K562 (cell line): ENCODE measurements at regions not wholly inside any gene's neighbourhood (a gene's known extent, or its start where the extent isn't known, plus 50 kb on each side); places are given as distances from the start of the nearest gene placed in this dataset.

Experiments used
- ATAC-seq: fragments of 200-7000 bp; cut with Tn5 transposase; 3 replicates; pipeline ENCODE4 v1.9.1; 2020; ENCODE audit warnings: moderate library complexity
- BruUV-seq: library from RNA; stranded (reverse); fragments of 400-500 nt; replicated peaks from 2 replicates; lab custom pipeline; 2021; lab: Mats Ljungman, UMichigan
- CTCF ChIA-PET: fragments of 300-600 bp; formaldehyde crosslinking; extraction: SDS; loops from one replicate; lab custom pipeline; 2021; ENCODE audit warnings: low intra/inter-chr PET ratio; lab: Yijun Ruan, JAX
- POLR2A ChIA-PET: fragments of 300-600, 350-650 bp; sonication (Branson Sonifier 250); formaldehyde crosslinking; extraction: SDS; loops from one replicate; lab custom pipeline; 2021; ENCODE audit warnings: antibody characterized with exemption, inconsistent platforms; lab: Yijun Ruan, JAX
- DNase-seq, 4 experiments: peaks; one replicate each; pipeline versions ENCODE4 v3.0.0 to v3.0.0-alpha.2; 2011 to 2018; ENCODE audit warnings: low spot score in 3 of 4, mixed read lengths in 3 of 4; ENCODE audit errors: extremely low read depth in 1 of 4
- FAIRE-seq: peaks from 2 replicates; lab custom pipeline; 2011; peaks lifted over from hg19 to GRCh38; lab: Jason Lieb, UNC
- H2AFZ ChIP-seq: 2 replicates; pipeline ENCODE4 v1.6.0; 2011; ENCODE audit warnings: low read depth, low read length, control low read depth, inconsistent platforms
- H3K27ac ChIP-seq: fragments of 200-600 bp; 3 replicates; pipeline ENCODE4 v1.8.0; 2011; ENCODE audit warnings: low read depth, mild to moderate bottlenecking, control low read depth, inconsistent platforms, low read length, moderate library complexity, mixed read lengths; ENCODE audit errors: extremely low read depth
- H3K27me3 ChIP-seq, 2 experiments: fragments of 300-600 bp in 1 of 2; 2 replicates in 1 of 2; 3 replicates in 1 of 2; pipeline versions ENCODE4 v1.6.0 to v1.8.0; 2011; ENCODE audit warnings: inconsistent platforms in 2 of 2, low read length in 2 of 2, mild to moderate bottlenecking in 1 of 2, mixed read lengths in 1 of 2, moderate library complexity in 1 of 2; ENCODE audit not compliant: control insufficient read depth in 2 of 2, insufficient read depth in 2 of 2
- H3K36me3 ChIP-seq: fragments of 300-600 bp; 3 replicates; pipeline ENCODE4 v1.8.0; 2011; ENCODE audit warnings: mild to moderate bottlenecking, low read length, inconsistent platforms; ENCODE audit not compliant: control insufficient read depth, insufficient read depth
- H3K4me1 ChIP-seq, 2 experiments: fragments of 200-600 bp in 1 of 2; replicated peaks in 1 of 2; 2 replicates in 1 of 2; 3 replicates in 1 of 2; pipeline versions ENCODE4 v1.5.1 to v1.8.0; 2011; ENCODE audit warnings: inconsistent platforms in 2 of 2, low read length in 2 of 2, mild to moderate bottlenecking in 1 of 2, mixed read lengths in 1 of 2, moderate library complexity in 1 of 2; ENCODE audit not compliant: control insufficient read depth in 2 of 2, insufficient read depth in 2 of 2
- H3K4me2 ChIP-seq: 2 replicates; pipeline ENCODE4 v1.6.1; 2011; ENCODE audit warnings: low read length, control low read depth, inconsistent platforms, mixed read lengths; ENCODE audit not compliant: insufficient read depth
- H3K4me3 ChIP-seq: fragments of 200-600 bp; sonication (generic), shearing (Covaris generic); 2 replicates; pipeline ENCODE4 v1.5.1; 2016; ENCODE audit warnings: control low read depth, inconsistent platforms
- H3K79me2 ChIP-seq: fragments of 200-600 bp; 3 replicates; pipeline ENCODE4 v1.8.0; 2011; ENCODE audit warnings: low read length, inconsistent platforms; ENCODE audit not compliant: control insufficient read depth, insufficient read depth
- H3K9ac ChIP-seq, 2 experiments: 2 replicates each; pipeline versions ENCODE4 v1.6.0 to v1.6.1; 2011; ENCODE audit warnings: low read depth in 2 of 2, low read length in 2 of 2, control low read depth in 1 of 2, inconsistent platforms in 1 of 2, mild to moderate bottlenecking in 1 of 2, mixed read lengths in 1 of 2; ENCODE audit not compliant: insufficient read depth in 1 of 2
- H3K9me1 ChIP-seq: one replicate; pipeline ENCODE4 v1.6.0; 2011; ENCODE audit warnings: inconsistent platforms, mild to moderate bottlenecking, low read length, moderate library complexity; ENCODE audit not compliant: control insufficient read depth, insufficient read depth
- H3K9me3 ChIP-seq: replicated peaks from 2 replicates; pipeline ENCODE4 v1.5.1; 2011; ENCODE audit warnings: low read depth, low read length, inconsistent platforms; ENCODE audit not compliant: control insufficient read depth, insufficient read depth
- H4K20me1 ChIP-seq: replicated peaks from 2 replicates; pipeline ENCODE4 v1.6.1; 2011; ENCODE audit warnings: low read length, inconsistent platforms, mixed read lengths; ENCODE audit not compliant: control insufficient read depth, insufficient read depth
- BDP1 ChIP-seq: IDR thresholded peaks from 3 replicates; pipeline ENCODE4 v1.6.1; 2011; ENCODE audit not compliant: insufficient read length, insufficient read depth
- CTCF ChIP-seq, 3 experiments: IDR thresholded peaks in 2 of 3; conservative IDR thresholded peaks in 1 of 3; 2 replicates each; pipeline ENCODE4 v1.5.1; 2011 to 2012; ENCODE audit warnings: low read length in 3 of 3, mild to moderate bottlenecking in 3 of 3, control low read depth in 2 of 3, improper control_type of control experiment in 1 of 3, inconsistent platforms in 1 of 3, low read depth in 1 of 3, mixed read lengths in 1 of 3, moderate library complexity in 1 of 3; ENCODE audit not compliant: insufficient read depth in 2 of 3
- EHMT2 ChIP-seq: fragments of 450-650 bp; IDR thresholded peaks from 2 replicates; pipeline ENCODE4 v1.6.1; 2018; ENCODE audit warnings: antibody characterized with exemption
- ETV1 ChIP-seq: fragments of 450-650 bp; conservative IDR thresholded peaks from 2 replicates; pipeline ENCODE4 v1.6.1; 2016; ENCODE audit warnings: missing genetic modification characterization, control low read depth, low read depth, missing compliant biosample characterization
- MAX ChIP-seq: sonication (generic); formaldehyde crosslinking; IDR thresholded peaks from 2 replicates; pipeline ENCODE4 v1.9.0; 2022; ENCODE audit warnings: mild to moderate bottlenecking, missing genetic modification reagents
- MYC ChIP-seq, 2 experiments: fragments of 250-450 bp in 1 of 2; sonication (Bioruptor Pico) in 1 of 2; IDR thresholded peaks; 2 replicates each; pipeline versions ENCODE4 v1.5.1 to v1.6.1; 2012 to 2021; ENCODE audit warnings: low read depth in 2 of 2, borderline replicate concordance in 1 of 2, improper control_type of control experiment in 1 of 2, low read length in 1 of 2, mild to moderate bottlenecking in 1 of 2, moderate library complexity in 1 of 2
- PML ChIP-seq: IDR thresholded peaks from 2 replicates; pipeline ENCODE4 v1.6.1; 2012; ENCODE audit warnings: low read length, inconsistent platforms
- SETDB1 ChIP-seq: IDR thresholded peaks from one replicate; pipeline ENCODE4 v1.6.1; 2012; ENCODE audit warnings: low read length, control low read depth, inconsistent platforms
- TRIM28 ChIP-seq: fragments of 450-650 bp; IDR thresholded peaks from 2 replicates; pipeline ENCODE4 v1.6.1; 2017
- ZNF395 ChIP-seq: fragments of 200-800 bp; sonication (Bioruptor generic); IDR thresholded peaks from 2 replicates; pipeline ENCODE4 v1.6.1; 2017; ENCODE audit warnings: missing genetic modification characterization, missing compliant biosample characterization
- ZNF589 ChIP-seq: fragments of 200-800 bp; sonication (Bioruptor generic); IDR thresholded peaks from 2 replicates; pipeline ENCODE4 v1.6.1; 2016; ENCODE audit warnings: low read depth, missing genetic modification characterization, missing compliant biosample characterization
- ZNF766 ChIP-seq: fragments of 200-800 bp; sonication (Bioruptor generic); conservative IDR thresholded peaks from 2 replicates; pipeline ENCODE4 v1.6.1; 2016; ENCODE audit warnings: missing genetic modification characterization, missing compliant biosample characterization
- WGBS: fragments of 100-300 bp; shearing (Covaris generic); methylation state at CpG from one replicate; pipeline ENCODE4 v1.1.6; 2016; ENCODE audit warnings: low coverage, mixed read lengths; ENCODE audit not compliant: insufficient coverage; ENCODE audit errors: missing lambda C conversion rate; 5-methylcytosine and 5-hydroxymethylcytosine counted together
- in situ Hi-C: fragments of 300-500 bp; cut with MboI; formaldehyde crosslinking; loops from 4 replicates; pipeline ENCODE4 v1.15.0; 2018; ENCODE audit warnings: inconsistent platforms, mixed read lengths
- intact Hi-C: fragments of 100-400 bp; cut with micrococcal nuclease; formaldehyde crosslinking; loops from 2 replicates; pipeline ENCODE4 v1.14.2; 2022

- no peak for FAIRE-seq
- no peak overlapping the region for H3K4me2 ChIP-seq
- intact Hi-C loops (no loop called here), in situ Hi-C loops (no loop called here)
- TF ChIP-seq BDP1 (no peak), SETDB1 (no peak), ZNF766 (CRISPR knock-in tag) (no peak), ZNF589 (no peak), ETV1 (tag) (no peak)
- H3K27ac ChIP-seq, result no peak overlapping the region
- no peaks in the 10 kb centered on the region for H3K9me3 ChIP-seq
- H3K4me3 ChIP-seq, result no peak overlapping the region
- H2AFZ ChIP-seq, result no peak overlapping the region
- ChIA-PET CTCF (no interaction called here), POLR2A (interaction anchor here (0.6 kb wide), 1 partner anchor 384 kb away, joined by 4 read pairs; no protein-coding TSS in a partner anchor)
- DNase-seq, result no peak
- ATAC-seq, result no peak
- H4K20me1 ChIP-seq, result no peaks in the 10 kb centered on the region
- H3K27me3 ChIP-seq, result peaks cover 0 to 13% of the 10 kb centered on the region in 2 experiments; a peak in 2 of 5 replicates
- WGBS, result 4% methylated on average over 8 of the region's 10 CpGs
- no peaks in the 10 kb centered on the region; a peak in 1 of 5 replicates for H3K4me1 ChIP-seq
- H3K79me2 ChIP-seq, result no peaks in the 10 kb centered on the region
- H3K9me1 ChIP-seq, result no peaks in the 10 kb centered on the region
- BruUV-seq, result no TSS peak
- no peak overlapping the region for H3K9ac ChIP-seq
- H3K36me3 ChIP-seq, result no peaks in the 10 kb centered on the region
Measured at GRCh38 chr22:27434898-27435297, 366.7 kb downstream of the MN1 start.

- 0% methylated on average over 9 of the region's 19 CpGs for WGBS
- ATAC-seq (no peak), FAIRE-seq (no peak), DNase-seq (no peak)
- BruUV-seq, result no TSS peak
- no peaks in the 10 kb centered on the region for H3K9me3 ChIP-seq
- intact Hi-C loops (no loop called here), in situ Hi-C loops (no loop called here)
- H3K27ac ChIP-seq, result no peak overlapping the region
- no peaks in the 10 kb centered on the region for H4K20me1 ChIP-seq
- CTCF ChIA-PET, result no interaction called here
- no peak overlapping the region for H3K9ac ChIP-seq
- no peak overlapping the region for H2AFZ ChIP-seq
- POLR2A ChIA-PET, result no interaction called here
- no peaks in the 10 kb centered on the region for H3K79me2 ChIP-seq
- no peaks in the 10 kb centered on the region for H3K36me3 ChIP-seq
- peaks cover 0 to 13% of the 10 kb centered on the region in 2 experiments; a peak in 2 of 5 replicates for H3K27me3 ChIP-seq
- H3K4me2 ChIP-seq, result no peak overlapping the region
- no peaks in the 10 kb centered on the region for H3K9me1 ChIP-seq
- no peak overlapping the region for H3K4me3 ChIP-seq
- no peaks in the 10 kb centered on the region; a peak in 1 of 5 replicates for H3K4me1 ChIP-seq
- no peak for TF ChIP-seq ZNF395 (CRISPR knock-in tag)
- no peak for TF ChIP-seq EHMT2
- TF ChIP-seq TRIM28, result no peak
- TF ChIP-seq PML, result no peak
- no peak for TF ChIP-seq MAX (CRISPR knock-in tag)
- no peak for TF ChIP-seq MYC (IDR thresholded peaks at IDR 0.05; ENCODE audit: low read depth, low read length)
- TF ChIP-seq MYC (CRISPR knock-in tag; IDR thresholded peaks at IDR 0.05; ENCODE audit: borderline replicate concordance, low read depth), result no peak
- no peak for TF ChIP-seq CTCF (IDR thresholded peaks at IDR 0.05 in 2 of 3, conservative IDR thresholded peaks at IDR 0.05 in 1 of 3; ENCODE audit: insufficient read depth in 2 of 3, low read depth in 1 of 3, low read length in 3 of 3)
Measured at GRCh38 chr22:27435844-27436576, 365.5 kb downstream of the MN1 start.
